ENCODE measurements at regions not wholly inside any gene's neighbourhood (a gene's known extent, or its start where the extent isn't known, plus 50 kb on each side); places are given as distances from the start of the nearest gene placed in this dataset.

GRCh38 chrX:10892621-10893225, 218.4 kb upstream of the HCCS start:
- H3K4me1 ChIP-seq (replicated peaks in 1 of 4; ENCODE audit: control insufficient read depth in 3 of 4, insufficient read depth in 4 of 4, low read length in 3 of 4) = no peaks in the 10 kb centered on the region
- H2BK120ac ChIP-seq (replicated peaks; ENCODE audit: low read depth, low read length) = no peak overlapping the region
- H3K14ac ChIP-seq (ENCODE audit: insufficient read length) = no peak overlapping the region
- H3K23me2 ChIP-seq (ENCODE audit: low read depth, low read length) = no peaks in the 10 kb centered on the region
- ChIA-PET CTCF (ENCODE audit: partially characterized antibody) (no interaction called here), POLR2A (ENCODE audit: partially characterized antibody) (no interaction called here)
- no peaks in the 10 kb centered on the region for H4K20me1 ChIP-seq (replicated peaks in 1 of 2; ENCODE audit: control insufficient read depth in 1 of 2, insufficient read depth in 2 of 2, low read length in 2 of 2)
- H2BK12ac ChIP-seq (ENCODE audit: low read depth, low read length) = no peak overlapping the region
- H3K4me3 ChIP-seq (ENCODE audit: extremely low read depth in 1 of 4, insufficient read depth in 2 of 4, low read depth in 3 of 4, low read length in 4 of 4) = no peak overlapping the region
- H3K79me2 ChIP-seq (ENCODE audit: control insufficient read depth in 1 of 2, insufficient read depth in 2 of 2, low read length in 2 of 2) = no peaks in the 10 kb centered on the region
- no peak overlapping the region for H2BK20ac ChIP-seq (ENCODE audit: low read length)
- no peaks in the 10 kb centered on the region for H3K36me3 ChIP-seq (ENCODE audit: control insufficient read depth in 2 of 4, insufficient read depth in 4 of 4, low read length in 3 of 4)
- no peak overlapping the region for H4K91ac ChIP-seq (replicated peaks; ENCODE audit: insufficient read length, low read length)
- FAIRE-seq = no peak
- H3K79me1 ChIP-seq (ENCODE audit: low read depth, low read length) = no peaks in the 10 kb centered on the region
- H3K4ac ChIP-seq (replicated peaks; ENCODE audit: insufficient read length, low read depth, low read length) = no peak overlapping the region
- no peak overlapping the region for H2AFZ ChIP-seq (ENCODE audit: low read length)
- no peak overlapping the region for H3K56ac ChIP-seq (replicated peaks; ENCODE audit: insufficient read length, low read depth, low read length)
- no peak overlapping the region for H3K27ac ChIP-seq (ENCODE audit: low read depth, low read length)
- H3K9me3 ChIP-seq (ENCODE audit: insufficient read depth in 2 of 2, low read depth in 1 of 2, low read length in 1 of 2) = no peaks in the 10 kb centered on the region
- 89% methylated on average over 1 of the region's 1 CpG; no CpG with 5 or more reads in 1 of the 2 experiments for WGBS, 2 experiments (ENCODE audit: extremely low coverage in 1 of 2, insufficient coverage in 1 of 2, insufficient read length in 1 of 2, insufficient replicate concordance in 2 of 2, low coverage in 1 of 2, low lambda C conversion rate in 2 of 2, missing lambda C conversion rate in 1 of 2)
- no peaks in the 10 kb centered on the region for H3K27me3 ChIP-seq (replicated peaks in 1 of 4; ENCODE audit: control insufficient read depth in 3 of 4, extremely low read depth in 1 of 4, insufficient read depth in 3 of 4, low read length in 3 of 4)
- no peak overlapping the region for H4K8ac ChIP-seq (ENCODE audit: extremely low read depth, insufficient read depth, low read length)
- H3K23ac ChIP-seq (ENCODE audit: insufficient read length) = no peak overlapping the region
- no peak overlapping the region for H2BK15ac ChIP-seq (ENCODE audit: low read length)
- H2BK5ac ChIP-seq (ENCODE audit: low read depth, low read length) = no peak overlapping the region
- no peak for DNase-seq (ENCODE audit: low read depth in 1 of 2, low spot score in 2 of 2)
- H3K4me2 ChIP-seq (ENCODE audit: insufficient read depth in 1 of 2, low read depth in 2 of 2, low read length in 2 of 2) = no peak overlapping the region
- no peak overlapping the region for H4K5ac ChIP-seq (ENCODE audit: insufficient read length, low read depth, low read length)
- no peak overlapping the region for H3K18ac ChIP-seq (ENCODE audit: extremely low read depth, low read length)
- H2AK5ac ChIP-seq (ENCODE audit: low read depth, low read length) = no peak overlapping the region
- H3K9ac ChIP-seq (replicated peaks in 1 of 4; ENCODE audit: extremely low read depth in 1 of 4, low read depth in 3 of 4, low read length in 3 of 4) = no peak overlapping the region
- no peak for TF ChIP-seq HDAC2 (IDR thresholded peaks at IDR 0.05; ENCODE audit: borderline replicate concordance in 1 of 2, low read depth in 2 of 2, low read length in 2 of 2)
- no peak for TF ChIP-seq CBX8 (IDR thresholded peaks at IDR 0.05; ENCODE audit: borderline replicate concordance, low read depth, low read length)
- TF ChIP-seq SIX5 (IDR thresholded peaks at IDR 0.05; ENCODE audit: low read depth, low read length) = no peak
- no peak for TF ChIP-seq NRF1 (IDR thresholded peaks at IDR 0.05; ENCODE audit: low read depth, low read length)
- TF ChIP-seq ASH2L (IDR thresholded peaks at IDR 0.05; ENCODE audit: low read length) = no peak
- TF ChIP-seq SIN3A (conservative IDR thresholded peaks at IDR 0.05 in 1 of 2, IDR thresholded peaks at IDR 0.05 in 1 of 2; ENCODE audit: low read depth in 1 of 2, low read length in 2 of 2) = no peak
- TF ChIP-seq MAFK (IDR thresholded peaks at IDR 0.05; ENCODE audit: low read depth, low read length) = no peak
- no peak for TF ChIP-seq YY1 (IDR thresholded peaks at IDR 0.05; ENCODE audit: low read depth, low read length)
- no peak for TF ChIP-seq E2F6 (IDR thresholded peaks at IDR 0.05)
- TF ChIP-seq CHD1 (IDR thresholded peaks at IDR 0.05; ENCODE audit: low read depth, low read length) = no peak
- TF ChIP-seq CHD2 (IDR thresholded peaks at IDR 0.05; ENCODE audit: low read length) = no peak
- TF ChIP-seq RNF2 (IDR thresholded peaks at IDR 0.05; ENCODE audit: borderline replicate concordance, low read depth, low read length, missing control alignments, poor library complexity, severe bottlenecking) = no peak
- no peak for TF ChIP-seq PHF8 (conservative IDR thresholded peaks at IDR 0.05; ENCODE audit: low read depth, low read length)
